ENCODE measurements at regions not wholly inside any gene's neighbourhood (a gene's known extent, or its start where the extent isn't known, plus 50 kb on each side); places are given as distances from the start of the nearest gene placed in this dataset.

- no peaks in the 10 kb centered on the region for H3K27me3 ChIP-seq
- H3K4me1 ChIP-seq: no peaks in the 10 kb centered on the region
- H3K4me3 ChIP-seq: no peak overlapping the region
- no peaks in the 10 kb centered on the region for H3K36me3 ChIP-seq
- ATAC-seq (ENCODE audit: low FRiP score in 2 of 2) (peak; percentile 16 to 36), DNase-seq (peak; percentile 28 to 66)
- no peak for TF ChIP-seq POLR2A (IDR thresholded peaks at IDR 0.05)
- no peak for TF ChIP-seq POLR2AphosphoS5 (IDR thresholded peaks at IDR 0.05)
- TF ChIP-seq CTCF (IDR thresholded peaks at IDR 0.05): no peak
- no peak for TF ChIP-seq EP300 (IDR thresholded peaks at IDR 0.05)
- 83 to 86% methylated on average over 5 of the region's 5 CpGs for WGBS, 2 donors
- H3K9me3 ChIP-seq: no peaks in the 10 kb centered on the region
- no peak overlapping the region for H3K27ac ChIP-seq
Measured at GRCh38 chr16:79402356-79402755, 198.2 kb downstream of the MAF start.

- no peak overlapping the region for H3K27ac ChIP-seq
- H3K27me3 ChIP-seq: no peaks in the 10 kb centered on the region
- H3K4me1 ChIP-seq: no peaks in the 10 kb centered on the region
- no peaks in the 10 kb centered on the region for H3K9me3 ChIP-seq
- no peak overlapping the region for H3K4me3 ChIP-seq
- DNase-seq: peak in 1 of 2 donors; percentile 11
- no peak for ATAC-seq (ENCODE audit: low FRiP score in 2 of 2)
- TF ChIP-seq POLR2AphosphoS5 (IDR thresholded peaks at IDR 0.05): no peak
- TF ChIP-seq EP300 (IDR thresholded peaks at IDR 0.05): no peak
- TF ChIP-seq CTCF (IDR thresholded peaks at IDR 0.05): no peak
- TF ChIP-seq POLR2A (IDR thresholded peaks at IDR 0.05): no peak
- H3K36me3 ChIP-seq: no peaks in the 10 kb centered on the region
- WGBS, 2 donors: 95 to 100% methylated on average over 1 of the region's 1 CpG
Measured at GRCh38 chr16:79401782-79402181, 198.8 kb downstream of the MAF start.

GRCh38 chr16:79401157-79401556 is 199.4 kb downstream of the MAF start:
- Histone ChIP-seq H3K27me3 (no peaks in the 10 kb centered on the region), H3K36me3 (no peaks in the 10 kb centered on the region), H3K27ac (no peak overlapping the region), H3K9me3 (no peaks in the 10 kb centered on the region), H3K4me3 (no peak overlapping the region), H3K4me1 (no peaks in the 10 kb centered on the region)
- ATAC-seq (ENCODE audit: low FRiP score in 2 of 2): no peak
- DNase-seq: no peak
- 88 to 93% methylated on average over 4 of the region's 4 CpGs for WGBS, 2 donors
- TF ChIP-seq CTCF (IDR thresholded peaks at IDR 0.05) (no peak), POLR2AphosphoS5 (IDR thresholded peaks at IDR 0.05) (no peak), POLR2A (IDR thresholded peaks at IDR 0.05) (no peak), EP300 (IDR thresholded peaks at IDR 0.05) (no peak)

- no peaks in the 10 kb centered on the region for H3K9me3 ChIP-seq
- H3K4me1 ChIP-seq: no peaks in the 10 kb centered on the region
- H3K36me3 ChIP-seq: no peaks in the 10 kb centered on the region
- 77 to 79% methylated on average over 11 to 13 of the region's 13 CpGs for WGBS, 2 donors
- no peak for DNase-seq
- H3K27me3 ChIP-seq: no peaks in the 10 kb centered on the region
- TF ChIP-seq POLR2A (IDR thresholded peaks at IDR 0.05): no peak
- no peak for TF ChIP-seq CTCF (IDR thresholded peaks at IDR 0.05)
- TF ChIP-seq POLR2AphosphoS5 (IDR thresholded peaks at IDR 0.05): no peak
- TF ChIP-seq EP300 (IDR thresholded peaks at IDR 0.05): no peak
- H3K27ac ChIP-seq: no peak overlapping the region
- no peak for ATAC-seq (ENCODE audit: low FRiP score in 2 of 2)
- H3K4me3 ChIP-seq: no peak overlapping the region
Measured at GRCh38 chr16:79400462-79401149, 199.9 kb downstream of the MAF start.

GRCh38 chr16:79395591-79395990 is 204.9 kb downstream of the MAF start:
- DNase-seq: no peak
- Histone ChIP-seq H3K36me3 (no peaks in the 10 kb centered on the region), H3K27ac (no peak overlapping the region), H3K27me3 (no peaks in the 10 kb centered on the region), H3K4me3 (no peak overlapping the region), H3K4me1 (peaks cover 0 to 13% (median 3%) of the 10 kb centered on the region in 4 donors), H3K9me3 (no peaks in the 10 kb centered on the region)
- ATAC-seq (ENCODE audit: low FRiP score in 2 of 2): no peak
- TF ChIP-seq POLR2A (IDR thresholded peaks at IDR 0.05) (no peak), POLR2AphosphoS5 (IDR thresholded peaks at IDR 0.05) (no peak), CTCF (IDR thresholded peaks at IDR 0.05) (no peak), EP300 (IDR thresholded peaks at IDR 0.05) (no peak)
- WGBS, 2 donors: 65 to 78% methylated on average over 5 of the region's 5 CpGs

Measured in upper lobe of left lung (tissue), 6 donors.